HepG2 (cell line): ENCODE measurements at regions not wholly inside any gene's neighbourhood (a gene's known extent, or its start where the extent isn't known, plus 50 kb on each side); places are given as distances from the start of the nearest gene placed in this dataset.

Source experiments
- ATAC-seq: fragments of 200-7000 bp; cut with Tn5 transposase; 3 replicates; pipeline ENCODE4 v1.9.1; 2020; ENCODE audit warnings: mild to moderate bottlenecking, moderate library complexity
- BruUV-seq: library from RNA; stranded (reverse); fragments of 400-500 nt; replicated peaks from 2 replicates; lab custom pipeline; 2021; lab: Mats Ljungman, UMichigan
- CTCF ChIA-PET: fragments of 300-600 bp; formaldehyde crosslinking; extraction: SDS; loops from one replicate; lab custom pipeline; 2021; ENCODE audit warnings: low total read pairs, inconsistent platforms, low intra/inter-chr PET ratio; lab: Yijun Ruan, JAX
- POLR2A ChIA-PET: fragments of 350-600 bp; sonication (Branson Sonifier 250); formaldehyde crosslinking; loops from one replicate; lab custom pipeline; 2020; ENCODE audit warnings: antibody characterized with exemption, inconsistent platforms; lab: Yijun Ruan, JAX
- DNase-seq: peaks from one replicate; pipeline ENCODE4 v3.0.0-alpha.2; 2015; ENCODE audit warnings: low spot score
- FAIRE-seq: peaks from 3 replicates; lab custom pipeline; 2011; peaks lifted over from hg19 to GRCh38; lab: Jason Lieb, UNC
- H2AFZ ChIP-seq: one replicate; pipeline ENCODE4 v1.6.1; 2011; ENCODE audit warnings: low read length, inconsistent platforms
- H3K27ac ChIP-seq: fragments of 300-600 bp; 3 replicates; pipeline ENCODE4 v1.8.0; 2011; ENCODE audit warnings: mixed run types, mild to moderate bottlenecking, mixed read lengths, low read length, inconsistent platforms; ENCODE audit not compliant: insufficient read depth; ENCODE audit errors: extremely low read length
- H3K27me3 ChIP-seq, 2 experiments: fragments of 200-600 bp in 1 of 2; 2 replicates in 1 of 2; 3 replicates in 1 of 2; pipeline versions ENCODE4 v1.6.0 to v1.8.0; 2011; ENCODE audit warnings: low read length in 2 of 2, mild to moderate bottlenecking in 2 of 2, moderate library complexity in 2 of 2, inconsistent platforms in 1 of 2; ENCODE audit not compliant: insufficient read depth in 2 of 2, control insufficient read depth in 1 of 2
- H3K36me3 ChIP-seq, 2 experiments: fragments of 200-600 bp in 1 of 2; replicated peaks in 1 of 2; 2 replicates in 1 of 2; 3 replicates in 1 of 2; pipeline versions ENCODE4 v1.5.1 to v1.8.0; 2011; ENCODE audit warnings: low read length in 2 of 2, inconsistent platforms in 1 of 2; ENCODE audit not compliant: insufficient read depth in 2 of 2, control insufficient read depth in 1 of 2
- H3K4me1 ChIP-seq: 2 replicates; pipeline ENCODE4 v1.5.1; 2012; ENCODE audit warnings: low read length, inconsistent platforms; ENCODE audit not compliant: insufficient read depth
- H3K4me2 ChIP-seq: 2 replicates; pipeline ENCODE4 v1.6.0; 2011; ENCODE audit warnings: low read depth, low read length, inconsistent platforms
- H3K4me3 ChIP-seq, 3 experiments: fragments of 200-600 bp in 1 of 3; sonication (generic), shearing (Covaris generic) in 1 of 3; replicated peaks in 1 of 3; 2 replicates each; pipeline ENCODE4 v1.5.1; 2011 to 2016; ENCODE audit warnings: low read length in 3 of 3, inconsistent platforms in 2 of 3, low read depth in 2 of 3, mild to moderate bottlenecking in 2 of 3, control low read depth in 1 of 3, mixed read lengths in 1 of 3; ENCODE audit not compliant: insufficient read depth in 1 of 3
- H3K79me2 ChIP-seq: one replicate; pipeline ENCODE4 v1.6.1; 2011; ENCODE audit warnings: low read length, inconsistent platforms; ENCODE audit not compliant: insufficient read depth
- H3K9ac ChIP-seq: 2 replicates; pipeline ENCODE4 v1.6.0; 2011; ENCODE audit warnings: mild to moderate bottlenecking, low read depth, low read length, inconsistent platforms; ENCODE audit not compliant: insufficient read depth
- H3K9me3 ChIP-seq: 2 replicates; pipeline ENCODE4 v1.5.1; 2012; ENCODE audit warnings: mild to moderate bottlenecking, low read length
- H4K20me1 ChIP-seq: 2 replicates; pipeline ENCODE4 v1.6.0; 2011; ENCODE audit warnings: inconsistent platforms, mild to moderate bottlenecking, low read length, moderate library complexity; ENCODE audit not compliant: insufficient read depth
- BRCA1 ChIP-seq: sonication (generic); formaldehyde crosslinking; IDR thresholded peaks from 2 replicates; pipeline ENCODE4 v1.4.0; 2020; ENCODE audit warnings: missing genetic modification reagents
- CSRNP1 ChIP-seq: sonication (generic); formaldehyde crosslinking; IDR thresholded peaks from 2 replicates; pipeline ENCODE4 v1.8.1; 2023; ENCODE audit warnings: mild to moderate bottlenecking, missing genetic modification reagents
- FOXA3 ChIP-seq: IDR thresholded peaks from 2 replicates; pipeline ENCODE4 v1.6.1; 2016; ENCODE audit warnings: missing genetic modification reagents, missing compliant biosample characterization
- GMEB1 ChIP-seq: sonication (generic); formaldehyde crosslinking; IDR thresholded peaks from 2 replicates; pipeline ENCODE4 v1.5.1; 2020; ENCODE audit warnings: missing genetic modification reagents, mild to moderate bottlenecking, borderline replicate concordance
- HNF4G ChIP-seq, 2 experiments: sonication (generic) in 1 of 2; formaldehyde crosslinking in 1 of 2; IDR thresholded peaks; 2 replicates each; pipeline versions ENCODE4 v1.4.0 to v1.6.1; 2011 to 2020; ENCODE audit warnings: borderline replicate concordance in 2 of 2, low read depth in 2 of 2, mild to moderate bottlenecking in 2 of 2, low read length in 1 of 2, missing genetic modification reagents in 1 of 2, moderate library complexity in 1 of 2
- HNRNPL ChIP-seq: fragments of 200-400 bp; formaldehyde crosslinking; IDR thresholded peaks from 2 replicates; pipeline ENCODE4 v1.6.1; 2017; ENCODE audit warnings: mild to moderate bottlenecking, low read depth, low read length
- IRX3 ChIP-seq: sonication (generic); formaldehyde crosslinking; IDR thresholded peaks from 2 replicates; pipeline ENCODE4 v1.8.1; 2023; ENCODE audit warnings: mild to moderate bottlenecking, low read depth, missing genetic modification reagents, borderline replicate concordance
- MED1 ChIP-seq: sonication (generic); formaldehyde crosslinking; IDR thresholded peaks from 2 replicates; pipeline ENCODE4 v1.4.0; 2020; ENCODE audit warnings: missing genetic modification reagents
- MTA3 ChIP-seq: sonication (generic); formaldehyde crosslinking; IDR thresholded peaks from 2 replicates; pipeline ENCODE4 v1.4.0; 2020; ENCODE audit warnings: missing genetic modification reagents
- NONO ChIP-seq, 2 experiments: fragments of 450-650 bp in 1 of 2; sonication (generic) in 1 of 2; formaldehyde crosslinking in 1 of 2; IDR thresholded peaks in 1 of 2; conservative IDR thresholded peaks in 1 of 2; 2 replicates each; pipeline versions ENCODE4 v1.6.1 to v1.8.0; 2017 to 2022; ENCODE audit warnings: mild to moderate bottlenecking in 1 of 2, missing genetic modification reagents in 1 of 2, moderate library complexity in 1 of 2
- RBM39 ChIP-seq: fragments of 200-400 bp; formaldehyde crosslinking; IDR thresholded peaks from one replicate; pipeline ENCODE4 v1.6.1; 2018; ENCODE audit warnings: antibody characterized with exemption, mild to moderate bottlenecking, low read depth, low read length; ENCODE audit not compliant: poor library complexity, severe bottlenecking
- SNAPC2 ChIP-seq: sonication (generic); formaldehyde crosslinking; IDR thresholded peaks from 2 replicates; pipeline ENCODE4 v1.8.1; 2022; ENCODE audit warnings: mild to moderate bottlenecking, missing genetic modification reagents
- ZNF317 ChIP-seq: sonication (generic); formaldehyde crosslinking; IDR thresholded peaks from 2 replicates; pipeline ENCODE4 v1.5.0; 2020; ENCODE audit warnings: mild to moderate bottlenecking, missing genetic modification reagents
- ZNF441 ChIP-seq: sonication (generic); formaldehyde crosslinking; IDR thresholded peaks from 2 replicates; pipeline ENCODE4 v1.7.0; 2021; ENCODE audit warnings: missing genetic modification reagents, borderline replicate concordance
- ZNF589 ChIP-seq: sonication (generic); formaldehyde crosslinking; conservative IDR thresholded peaks from 2 replicates; pipeline ENCODE4 v1.8.0; 2022; ENCODE audit warnings: mild to moderate bottlenecking, moderate library complexity, missing genetic modification reagents
- in situ Hi-C: cut with HindIII; loops from 2 replicates; pipeline ENCODE4 v1.10.0; 2017; ENCODE audit warnings: low pct_unique_long_range_greater_than_20kb; ENCODE audit not compliant: extremely low pct_ligation_motif_present
- intact Hi-C: fragments of 100-400 bp; cut with micrococcal nuclease; formaldehyde crosslinking; loops from one replicate; pipeline ENCODE4 v1.10.0; 2022; ENCODE audit not compliant: unreplicated experiment

- TF ChIP-seq IRX3 (CRISPR knock-in tag) (no peak), SNAPC2 (CRISPR knock-in tag) (no peak), HNRNPL (no peak)
These were observed 388.6 kb upstream of the NEGR1 start (continued) for GRCh38 chr1:72670902-72671301.

- CTCF ChIA-PET: no interaction called here
- POLR2A ChIA-PET: no interaction called here
- Histone ChIP-seq H3K9me3 (peaks cover 71% of the 10 kb centered on the region), H3K79me2 (no peaks in the 10 kb centered on the region), H2AFZ (no peak overlapping the region), H3K27ac (no peak overlapping the region), H3K9ac (no peak overlapping the region), H4K20me1 (no peaks in the 10 kb centered on the region), H3K36me3 (no peaks in the 10 kb centered on the region), H3K4me1 (no peaks in the 10 kb centered on the region), H3K4me2 (no peak overlapping the region), H3K27me3 (no peaks in the 10 kb centered on the region), H3K4me3 (no peak overlapping the region)
- TF ChIP-seq MTA3 (CRISPR knock-in tag) (no peak), ZNF441 (CRISPR knock-in tag) (no peak), GMEB1 (CRISPR knock-in tag) (no peak), NONO (IDR thresholded peaks at IDR 0.05) (no peak), NONO (CRISPR knock-in tag; conservative IDR thresholded peaks at IDR 0.05) (no peak), ZNF317 (CRISPR knock-in tag) (no peak), MED1 (CRISPR knock-in tag) (no peak), HNF4G (IDR thresholded peaks at IDR 0.05; ENCODE audit: borderline replicate concordance, low read depth, low read length) (no peak), HNF4G (CRISPR knock-in tag; IDR thresholded peaks at IDR 0.05; ENCODE audit: borderline replicate concordance, low read depth) (no peak), ZNF589 (CRISPR knock-in tag) (no peak), BRCA1 (CRISPR knock-in tag) (no peak), RBM39 (no peak), CSRNP1 (CRISPR knock-in tag) (no peak), FOXA3 (CRISPR knock-in tag) (no peak)
- intact Hi-C loops: no loop called here
- DNase-seq: no peak
- in situ Hi-C loops: no loop called here
- no peak for ATAC-seq
- no peak for FAIRE-seq
- BruUV-seq: no TSS peak
These were observed 380.6 kb upstream of the NEGR1 start for GRCh38 chr1:72662918-72663317.
